ENCODE measurements at regions not wholly inside any gene's neighbourhood (a gene's known extent, or its start where the extent isn't known, plus 50 kb on each side); places are given as distances from the start of the nearest gene placed in this dataset.

DNA sequence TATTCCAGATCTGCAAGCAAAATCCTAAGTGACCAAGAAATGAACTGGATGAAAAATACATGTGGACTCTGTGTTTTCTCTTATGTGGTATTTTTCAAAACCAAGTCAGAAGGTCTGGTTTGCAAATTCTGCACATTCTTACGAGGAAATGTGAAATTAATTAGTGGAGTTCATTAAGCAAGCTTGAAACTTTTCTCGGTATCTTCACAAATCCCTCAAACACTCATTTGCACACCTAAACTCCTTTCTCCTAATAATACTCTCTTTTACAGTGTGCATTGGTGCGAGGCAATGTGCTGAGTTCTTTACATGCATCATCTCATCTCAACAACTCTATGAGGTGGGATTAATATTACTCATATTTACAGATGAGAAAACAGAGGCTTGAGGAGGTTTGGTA lies 82.1 kb downstream of the MTERF1 start:
- DNase-seq, result no peak

DNA sequence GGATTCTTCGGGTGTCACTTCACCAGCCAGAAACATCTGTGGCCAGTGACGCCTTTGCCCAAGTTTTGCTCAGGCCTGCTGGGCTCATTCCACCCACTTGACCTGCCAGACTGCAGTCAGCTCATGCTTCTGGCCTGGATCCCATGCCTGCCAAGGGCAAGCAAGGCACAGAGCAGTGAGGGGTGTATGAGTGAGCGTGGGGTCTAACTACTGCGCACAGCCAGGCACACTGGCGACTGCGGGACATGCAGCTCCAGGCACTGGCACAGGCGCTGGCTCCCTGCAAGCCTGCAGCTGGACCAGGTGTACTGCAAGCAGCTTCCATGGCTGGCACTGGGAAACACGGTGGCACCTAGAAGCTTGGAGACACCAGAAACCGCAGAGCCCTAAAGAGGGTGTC lies 80.1 kb downstream of the MTERF1 start:
- no peak for DNase-seq

DNA sequence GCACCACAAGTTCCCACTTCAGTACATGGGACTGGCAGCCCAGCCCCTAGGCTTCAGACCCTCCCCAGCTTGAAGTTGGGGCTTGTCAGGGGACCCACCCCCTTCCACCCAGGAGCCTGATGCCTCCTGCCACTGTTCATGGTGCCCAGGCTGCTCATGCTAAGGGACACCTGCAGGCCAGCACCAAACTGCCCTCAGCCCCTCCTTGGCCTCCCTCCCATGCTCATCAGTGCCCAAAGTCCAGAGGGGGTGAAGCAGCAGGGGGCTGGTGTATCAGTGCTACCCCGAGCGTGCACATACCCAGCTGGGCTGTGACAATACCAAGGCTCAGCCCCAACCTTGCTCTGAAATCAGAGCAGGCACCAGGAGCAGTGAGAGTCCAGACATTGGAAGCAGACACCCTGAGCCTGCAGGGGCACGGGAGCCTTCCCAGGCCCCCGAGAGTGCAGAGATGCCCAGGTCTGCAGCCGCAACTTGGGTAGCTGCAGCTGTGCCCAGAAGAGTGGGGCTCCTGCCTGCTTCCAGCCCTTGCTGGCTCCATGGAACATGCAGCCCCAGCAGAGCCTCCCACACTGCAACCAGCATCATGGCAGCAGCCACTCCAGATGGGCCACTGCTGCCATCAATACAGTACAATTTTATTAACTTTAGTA lies 79.0 kb downstream of the MTERF1 start:
- no peak for DNase-seq

DNA sequence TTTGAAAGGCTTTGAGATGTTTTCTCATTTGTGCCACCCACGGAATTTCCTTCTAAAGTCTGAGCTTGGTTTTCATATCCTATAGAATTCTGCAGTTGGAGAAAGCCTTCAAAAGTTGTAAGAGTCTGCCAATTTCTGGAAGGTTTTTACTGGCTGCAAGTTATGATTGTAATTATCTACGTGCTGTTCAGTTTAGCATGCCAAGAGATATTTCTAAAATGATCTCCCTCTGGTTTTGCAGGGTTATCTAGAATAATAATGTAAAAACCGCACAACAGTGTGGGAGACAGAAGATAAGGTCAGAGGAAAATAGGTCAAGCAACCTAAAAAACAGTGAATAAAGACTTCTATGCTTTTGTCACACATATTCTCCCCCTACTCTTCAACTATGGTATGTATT lies 69.3 kb downstream of the MTERF1 start:
- no peak for DNase-seq

DNA sequence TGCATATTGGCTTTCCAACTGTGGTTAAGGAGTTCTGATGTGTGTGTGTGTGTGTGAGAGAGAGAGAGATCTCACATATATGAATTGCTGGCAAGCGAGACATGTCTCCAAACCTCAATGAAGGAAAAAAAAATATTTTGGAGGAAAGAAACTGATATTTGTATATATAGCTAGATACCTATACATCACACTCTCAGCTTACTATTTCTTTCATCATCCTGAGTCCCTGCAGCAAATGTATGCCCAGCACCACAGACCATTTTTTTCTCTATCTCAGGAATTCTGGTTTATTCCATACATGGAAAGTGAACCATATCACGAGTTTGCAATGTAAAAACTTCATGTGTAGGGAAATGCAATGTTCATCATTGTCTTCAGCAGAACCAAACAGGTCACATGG lies 68.9 kb downstream of the MTERF1 start:
- no peak for DNase-seq

DNA sequence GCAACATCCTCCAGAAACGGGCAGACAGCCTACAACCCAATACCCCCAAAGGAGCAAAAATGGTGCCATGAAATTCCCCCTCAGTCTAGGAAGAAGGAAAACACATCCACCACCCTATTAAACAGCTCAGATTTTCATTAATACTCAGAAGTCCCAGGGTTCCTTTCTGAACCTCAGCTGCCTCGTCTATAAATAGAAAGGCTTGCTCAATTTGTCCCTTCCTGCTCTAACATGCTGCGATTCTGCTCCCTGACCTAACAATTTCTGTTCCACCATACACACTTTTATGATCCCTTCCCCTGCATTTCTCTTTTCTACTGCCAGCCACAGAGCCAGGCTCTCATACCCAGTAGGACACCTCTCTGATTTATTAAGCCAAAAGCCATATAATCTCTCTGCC lies 68.1 kb downstream of the MTERF1 start:
- DNase-seq, result no peak

DNA sequence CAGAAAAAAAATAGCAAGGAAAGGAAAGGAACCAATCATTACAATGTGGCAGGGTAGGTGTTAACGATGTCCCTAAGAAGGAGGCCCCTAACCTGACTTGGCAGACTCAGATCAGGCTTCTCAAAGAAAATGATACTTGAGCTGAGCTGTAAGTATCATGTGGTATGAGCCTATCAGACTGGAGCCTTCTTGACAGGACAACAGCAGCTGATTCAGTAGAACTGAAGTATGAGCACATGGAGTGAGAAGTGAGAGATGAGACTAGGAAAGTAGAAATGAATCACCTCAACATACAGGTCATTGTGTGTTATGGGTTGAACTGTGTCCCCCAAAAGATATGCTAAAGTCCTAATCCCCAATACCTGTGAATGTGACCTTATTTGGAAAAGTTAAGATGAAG lies 66.3 kb downstream of the MTERF1 start:
- no peak for DNase-seq

All from 8988T (cell line).